Neural cell (in vitro differentiated cells): ENCODE measurements at regions not wholly inside any gene's neighbourhood (a gene's known extent, or its start where the extent isn't known, plus 50 kb on each side); places are given as distances from the start of the nearest gene placed in this dataset.

Source experiments
- CTCF ChIP-seq: fragments of 450-650 bp; IDR thresholded peaks from 2 replicates; pipeline ENCODE4 v1.5.1; 2014; ENCODE audit warnings: antibody characterized with exemption, mild to moderate bottlenecking, moderate library complexity; ENCODE audit not compliant: poor library complexity, severe bottlenecking
- EZH2 ChIP-seq: fragments of 200-600, 300-800 bp; shearing (Covaris generic), sonication (generic); IDR thresholded peaks from 2 replicates; pipeline ENCODE4 v1.6.1; 2014; ENCODE audit warnings: antibody characterized with exemption, low read length, borderline replicate concordance, mild to moderate bottlenecking; ENCODE audit not compliant: insufficient read depth, poor library complexity, severe bottlenecking
- RAD21 ChIP-seq: fragments of 450-650 bp; conservative IDR thresholded peaks from 2 replicates; pipeline ENCODE4 v1.6.1; 2014; ENCODE audit warnings: antibody characterized with exemption, mild to moderate bottlenecking, moderate library complexity
- REST ChIP-seq: IDR thresholded peaks from 2 replicates; pipeline ENCODE4 v1.6.1; 2012; ENCODE audit warnings: borderline replicate concordance
- SMC3 ChIP-seq: fragments of 450-650 bp; conservative IDR thresholded peaks from 2 replicates; pipeline ENCODE4 v1.6.1; 2014; ENCODE audit warnings: antibody characterized with exemption, mild to moderate bottlenecking, moderate library complexity; ENCODE audit not compliant: poor library complexity

- TF ChIP-seq CTCF = no peak
- TF ChIP-seq REST = no peak
- TF ChIP-seq SMC3 = no peak
- TF ChIP-seq EZH2 = no peak
- no peak for TF ChIP-seq RAD21
Observed at GRCh38 chr1:243968413-243968812, 82.7 kb upstream of the ZBTB18 start.
